ENCODE measurements at regions not wholly inside any gene's neighbourhood (a gene's known extent, or its start where the extent isn't known, plus 50 kb on each side); places are given as distances from the start of the nearest gene placed in this dataset.

- Mint-ChIP-seq H3K9me3 (ENCODE audit: unreplicated experiment) (no peaks in the 10 kb centered on the region), H3K4me1 (ENCODE audit: insufficient read depth, unreplicated experiment) (no peaks in the 10 kb centered on the region), H3K4me3 (ENCODE audit: unreplicated experiment) (no peak overlapping the region), H3K36me3 (ENCODE audit: insufficient read depth, unreplicated experiment) (no peaks in the 10 kb centered on the region), H3K27ac (ENCODE audit: low read depth, unreplicated experiment) (no peak overlapping the region), H3K27me3 (ENCODE audit: insufficient read depth, unreplicated experiment) (peaks cover 41% of the 10 kb centered on the region)
- intact Hi-C loops (cut with micrococcal nuclease): no loop called here
- POLR2A ChIA-PET: no interaction called here
- DNase-seq (ENCODE audit: unreplicated experiment): no peak
- CTCF ChIA-PET: no interaction called here
- no TSS peak for BruUV-seq (replicated peaks)
- TF ChIP-seq CTCF (IDR thresholded peaks at IDR 0.05; ENCODE audit: unreplicated experiment): no peak
Observed at GRCh38 chr3:194982472-194982871, 288.5 kb downstream of the XXYLT1 start.

- Mint-ChIP-seq H3K27ac (ENCODE audit: low read depth, unreplicated experiment) (no peak overlapping the region), H3K4me1 (ENCODE audit: insufficient read depth, unreplicated experiment) (no peaks in the 10 kb centered on the region), H3K9me3 (ENCODE audit: unreplicated experiment) (no peaks in the 10 kb centered on the region), H3K27me3 (ENCODE audit: insufficient read depth, unreplicated experiment) (peaks cover 34% of the 10 kb centered on the region), H3K4me3 (ENCODE audit: unreplicated experiment) (no peak overlapping the region), H3K36me3 (ENCODE audit: insufficient read depth, unreplicated experiment) (no peaks in the 10 kb centered on the region)
- ChIA-PET CTCF (no interaction called here), POLR2A (no interaction called here)
- intact Hi-C loops (cut with micrococcal nuclease): no loop called here
- no peak for DNase-seq (ENCODE audit: unreplicated experiment)
- no TSS peak for BruUV-seq (replicated peaks)
- no peak for TF ChIP-seq CTCF (IDR thresholded peaks at IDR 0.05; ENCODE audit: unreplicated experiment)
Observed at GRCh38 chr3:194983121-194983520, 287.8 kb downstream of the XXYLT1 start.

- BruUV-seq (replicated peaks): no TSS peak
- CTCF ChIA-PET: no interaction called here
- DNase-seq (ENCODE audit: unreplicated experiment): no peak
- H3K4me1 Mint-ChIP-seq (ENCODE audit: insufficient read depth, unreplicated experiment): no peaks in the 10 kb centered on the region
- H3K36me3 Mint-ChIP-seq (ENCODE audit: insufficient read depth, unreplicated experiment): no peaks in the 10 kb centered on the region
- no peak overlapping the region for H3K4me3 Mint-ChIP-seq (ENCODE audit: unreplicated experiment)
- TF ChIP-seq CTCF (IDR thresholded peaks at IDR 0.05; ENCODE audit: unreplicated experiment): no peak
- no peak overlapping the region for H3K27ac Mint-ChIP-seq (ENCODE audit: low read depth, unreplicated experiment)
- POLR2A ChIA-PET: no interaction called here
- intact Hi-C loops (cut with micrococcal nuclease): no loop called here
- no peaks in the 10 kb centered on the region for H3K9me3 Mint-ChIP-seq (ENCODE audit: unreplicated experiment)
- H3K27me3 Mint-ChIP-seq (ENCODE audit: insufficient read depth, unreplicated experiment): peaks cover 29% of the 10 kb centered on the region
Observed at GRCh38 chr3:194983620-194984019, 287.3 kb downstream of the XXYLT1 start.

- Mint-ChIP-seq H3K4me1 (ENCODE audit: insufficient read depth, unreplicated experiment) (no peaks in the 10 kb centered on the region), H3K27me3 (ENCODE audit: insufficient read depth, unreplicated experiment) (peaks cover 25% of the 10 kb centered on the region), H3K36me3 (ENCODE audit: insufficient read depth, unreplicated experiment) (no peaks in the 10 kb centered on the region), H3K27ac (ENCODE audit: low read depth, unreplicated experiment) (no peak overlapping the region), H3K4me3 (ENCODE audit: unreplicated experiment) (no peak overlapping the region), H3K9me3 (ENCODE audit: unreplicated experiment) (no peaks in the 10 kb centered on the region)
- POLR2A ChIA-PET: no interaction called here
- BruUV-seq (replicated peaks): no TSS peak
- no peak for DNase-seq (ENCODE audit: unreplicated experiment)
- TF ChIP-seq CTCF (IDR thresholded peaks at IDR 0.05; ENCODE audit: unreplicated experiment): no peak
- CTCF ChIA-PET: interaction anchor here (0.6 kb wide), 1 partner anchor 23 kb away, joined by 3 read pairs; no protein-coding TSS in a partner anchor
- intact Hi-C loops (cut with micrococcal nuclease): no loop called here
Observed at GRCh38 chr3:194984066-194984465, 286.9 kb downstream of the XXYLT1 start.

All from MCF 10A (cell line).